GM10266 (cell line): ENCODE measurements at regions not wholly inside any gene's neighbourhood (a gene's known extent, or its start where the extent isn't known, plus 50 kb on each side); places are given as distances from the start of the nearest gene placed in this dataset.
"Not testable (repeated sequence)": the region's sequence is repeated elsewhere in the genome, so short reads cannot be mapped to it uniquely, and the experiment has no call there.

Experiments
- DNase-seq: peaks from one replicate; pipeline ENCODE4 v3.0.0; 2012; ENCODE audit errors: extremely low spot score
- CTCF ChIP-seq: IDR thresholded peaks from 2 replicates; pipeline ENCODE4 v1.5.1; 2012; ENCODE audit warnings: mild to moderate bottlenecking, low read depth; ENCODE audit not compliant: control insufficient read depth, insufficient read depth; ENCODE audit errors: missing control alignments

DNA sequence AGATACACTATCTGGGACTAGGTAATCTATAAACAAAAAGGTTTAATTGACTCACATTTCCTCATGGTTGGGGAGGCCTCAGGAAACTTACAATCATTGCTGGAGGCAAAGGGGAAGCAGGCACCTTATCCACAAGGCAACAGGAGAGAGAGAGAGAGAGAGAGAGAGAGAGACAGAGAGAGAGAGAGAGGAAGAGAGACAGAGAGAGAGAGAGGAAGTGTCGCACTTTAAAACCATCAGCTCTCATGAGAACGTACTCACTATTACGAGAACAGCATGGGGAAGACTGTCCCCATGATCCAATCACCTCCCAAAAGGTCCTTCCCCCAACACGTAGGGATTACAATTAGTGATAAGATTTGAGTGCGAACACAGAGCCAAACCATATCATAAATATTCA, 253.5 kb upstream of the TRIB2 start:
- no peak for DNase-seq
- TF ChIP-seq CTCF: no peak

- TF ChIP-seq CTCF: no peak
- DNase-seq: no peak
Observed at GRCh38 chr2:12465631-12466135, 251.1 kb upstream of the TRIB2 start.

- no peak for DNase-seq
Observed at GRCh38 chr2:12467303-12467702, 249.4 kb upstream of the TRIB2 start.

GRCh38 chr2:12469141-12469561, 247.6 kb upstream of the TRIB2 start:
- no peak for DNase-seq
- no peak for TF ChIP-seq CTCF

More at GRCh38 chr2:12467303-12467702, 249.4 kb upstream of the TRIB2 start:
- TF ChIP-seq CTCF: no peak

GRCh38 chr2:12472265-12472664, 244.5 kb upstream of the TRIB2 start:
- not testable (repeated sequence) for DNase-seq

- no peak for DNase-seq
- no peak for TF ChIP-seq CTCF
Observed at GRCh38 chr2:12478151-12479064, 238.3 kb upstream of the TRIB2 start.

DNA sequence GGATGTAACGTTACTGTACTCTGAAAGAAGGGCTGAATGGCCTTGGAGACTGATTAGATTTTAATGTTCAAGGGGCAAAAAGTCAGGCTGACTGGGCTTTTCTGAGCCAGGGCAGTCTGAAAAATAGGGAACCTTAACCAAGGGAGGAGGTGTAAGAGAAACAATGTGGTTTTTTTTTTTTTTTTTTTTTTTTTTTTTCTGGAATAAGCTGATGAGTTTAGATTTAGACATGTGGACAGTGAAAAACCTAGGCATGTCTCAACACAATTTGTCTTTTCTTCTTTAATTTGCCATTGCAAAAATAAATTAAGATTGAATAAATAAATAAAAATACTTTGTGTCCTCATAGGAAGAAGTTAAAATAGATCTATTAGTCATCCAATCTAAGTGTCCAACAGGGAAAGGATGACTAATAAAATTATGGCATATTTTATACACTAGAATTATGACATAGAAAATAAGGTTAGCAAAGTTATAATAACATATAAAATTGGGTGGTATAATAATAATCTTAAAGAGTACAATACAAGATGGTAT, 237.6 kb upstream of the TRIB2 start:
- TF ChIP-seq CTCF: no peak
- DNase-seq: no peak
